ES-I3 (cell line): ENCODE measurements at regions not wholly inside any gene's neighbourhood (a gene's known extent, or its start where the extent isn't known, plus 50 kb on each side); places are given as distances from the start of the nearest gene placed in this dataset.

Experiments used
- H3K36me3 ChIP-seq: 2 replicates; pipeline ENCODE4 v1.6.1; 2013; ENCODE audit warnings: mild to moderate bottlenecking, low read length, control low read depth, moderate library complexity; ENCODE audit not compliant: insufficient read depth
- H3K4me1 ChIP-seq: 2 replicates; pipeline ENCODE4 v1.6.1; 2013; ENCODE audit warnings: mild to moderate bottlenecking, control low read depth, low read length; ENCODE audit not compliant: insufficient read depth
- H3K9ac ChIP-seq: 2 replicates; pipeline ENCODE4 v1.6.1; 2013; ENCODE audit warnings: low read depth, mild to moderate bottlenecking, low read length, moderate library complexity
- H3K9me3 ChIP-seq: 2 replicates; pipeline ENCODE4 v1.6.1; 2013; ENCODE audit warnings: mild to moderate bottlenecking, low read length, moderate library complexity; ENCODE audit not compliant: control insufficient read depth, insufficient read depth

DNA sequence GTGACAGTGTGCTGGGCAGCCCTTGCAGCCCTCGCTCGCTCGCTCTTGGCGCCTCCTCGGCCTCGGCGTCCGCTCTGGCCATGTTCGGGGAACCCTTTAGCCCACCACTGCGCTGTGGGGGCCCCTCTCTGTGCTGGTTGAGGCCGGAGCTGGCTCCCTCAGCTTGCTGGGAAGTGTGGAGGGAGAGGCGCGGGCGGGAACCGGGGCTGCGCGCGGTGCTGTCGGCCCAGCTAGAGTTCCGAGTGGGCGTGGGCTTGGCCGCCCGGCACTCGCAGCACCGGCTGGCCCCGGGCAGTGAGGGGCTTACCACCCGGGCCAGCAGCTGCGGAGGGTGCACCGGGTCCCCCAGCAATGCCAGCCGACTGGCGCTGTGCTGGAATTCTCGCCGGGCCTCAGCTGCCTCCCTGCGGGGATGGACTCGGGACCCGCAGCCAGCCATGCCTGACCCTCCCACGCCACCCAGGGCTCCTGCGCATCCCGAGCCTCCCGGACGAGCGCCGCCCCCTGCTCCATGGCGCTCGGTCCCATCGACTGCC, 770.1 kb upstream of the GALNTL6 start:
- H3K4me1 ChIP-seq: no peaks in the 10 kb centered on the region
- H3K9me3 ChIP-seq: peaks cover 4% of the 10 kb centered on the region; the same call in 1 of the 2 replicates
- no peaks in the 10 kb centered on the region for H3K36me3 ChIP-seq
- H3K9ac ChIP-seq: no peak overlapping the region

DNA sequence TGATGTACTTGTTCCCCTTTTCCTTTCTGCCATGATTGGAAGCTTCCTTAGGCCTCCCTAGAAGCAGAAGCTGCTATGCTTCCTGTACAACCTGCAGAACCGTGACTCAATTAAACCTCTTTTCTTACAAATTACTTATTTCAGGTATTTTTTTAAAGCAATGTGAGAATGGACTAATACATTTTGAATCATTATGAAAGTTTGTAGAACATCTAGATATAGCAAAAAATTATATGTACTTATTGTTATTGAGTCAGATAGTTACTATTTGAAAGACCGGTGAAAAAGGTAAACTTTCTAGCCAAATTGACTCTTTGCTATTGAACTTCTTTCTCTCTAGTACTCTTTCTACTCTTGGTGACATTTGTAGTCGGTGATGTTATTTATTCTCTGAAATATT, 777.3 kb upstream of the GALNTL6 start:
- H3K36me3 ChIP-seq: no peaks in the 10 kb centered on the region
- H3K9ac ChIP-seq: no peak overlapping the region
- no peaks in the 10 kb centered on the region for H3K4me1 ChIP-seq
- H3K9me3 ChIP-seq: no peaks in the 10 kb centered on the region

DNA sequence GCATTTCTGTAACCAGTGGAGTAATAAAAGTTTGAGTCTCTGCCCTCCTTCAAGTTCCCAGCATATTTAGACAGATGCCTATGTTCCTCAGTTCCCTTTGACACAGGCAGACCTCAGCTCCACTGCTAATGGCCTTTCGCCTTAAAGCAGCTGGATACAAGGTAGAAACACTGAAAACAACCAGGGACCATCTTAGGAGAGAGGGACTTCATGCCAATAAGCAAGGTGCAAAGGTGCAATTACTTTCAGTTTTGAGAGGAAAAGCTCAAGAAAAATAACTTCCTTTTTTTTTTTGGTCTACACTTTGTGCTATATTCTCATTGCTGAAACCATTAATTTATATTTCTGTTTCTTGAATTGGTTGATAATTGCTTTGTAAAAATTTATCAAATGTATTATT, 781.9 kb upstream of the GALNTL6 start:
- Histone ChIP-seq H3K9me3 (no peaks in the 10 kb centered on the region), H3K4me1 (no peaks in the 10 kb centered on the region; the same call in 1 of the 2 replicates), H3K36me3 (no peaks in the 10 kb centered on the region), H3K9ac (no peak overlapping the region)

DNA sequence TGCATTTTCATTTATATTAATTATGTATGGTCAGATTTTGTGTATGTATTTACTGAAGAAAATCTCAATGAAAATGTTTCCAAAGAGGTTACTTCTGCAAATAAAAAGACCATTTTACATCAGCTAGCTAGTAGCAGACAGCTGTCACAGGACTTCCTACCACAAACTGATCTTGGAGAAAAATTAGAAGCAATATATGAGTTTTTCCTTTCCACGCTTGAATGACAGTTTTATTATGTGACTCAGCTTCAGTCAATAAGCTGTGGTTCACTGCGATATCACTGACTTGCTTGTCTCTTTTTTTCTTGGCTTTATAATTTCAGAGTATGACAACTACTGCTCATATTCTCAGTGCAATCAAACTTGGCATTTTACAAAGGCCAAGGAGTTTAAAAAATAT, 787.4 kb upstream of the GALNTL6 start:
- no peaks in the 10 kb centered on the region for H3K9me3 ChIP-seq
- H3K4me1 ChIP-seq: peaks cover 16% of the 10 kb centered on the region; the same call in 1 of the 2 replicates
- no peaks in the 10 kb centered on the region for H3K36me3 ChIP-seq
- H3K9ac ChIP-seq: no peak overlapping the region

DNA sequence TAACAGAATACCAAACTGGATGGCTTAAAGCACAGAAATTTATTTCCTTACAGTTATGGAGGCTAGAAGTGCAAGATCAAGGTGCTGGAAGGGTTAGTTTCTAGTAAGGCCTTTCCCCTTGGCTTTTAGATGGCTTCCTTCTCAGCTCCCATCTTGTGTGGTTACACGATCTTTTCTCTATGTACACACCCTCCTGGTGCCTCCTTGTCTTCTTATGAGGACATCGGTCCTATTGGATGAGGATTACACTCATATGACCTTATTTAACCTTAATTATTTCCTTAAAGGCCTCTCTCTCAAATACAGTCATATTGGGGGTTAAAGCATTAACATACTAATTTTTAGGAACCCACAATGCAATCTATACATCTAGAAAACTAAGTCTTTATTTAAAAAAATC, 787.9 kb upstream of the GALNTL6 start:
- H3K4me1 ChIP-seq: peaks cover 16% of the 10 kb centered on the region; the same call in 1 of the 2 replicates
- H3K36me3 ChIP-seq: no peaks in the 10 kb centered on the region
- H3K9me3 ChIP-seq: no peaks in the 10 kb centered on the region
- H3K9ac ChIP-seq: no peak overlapping the region

DNA sequence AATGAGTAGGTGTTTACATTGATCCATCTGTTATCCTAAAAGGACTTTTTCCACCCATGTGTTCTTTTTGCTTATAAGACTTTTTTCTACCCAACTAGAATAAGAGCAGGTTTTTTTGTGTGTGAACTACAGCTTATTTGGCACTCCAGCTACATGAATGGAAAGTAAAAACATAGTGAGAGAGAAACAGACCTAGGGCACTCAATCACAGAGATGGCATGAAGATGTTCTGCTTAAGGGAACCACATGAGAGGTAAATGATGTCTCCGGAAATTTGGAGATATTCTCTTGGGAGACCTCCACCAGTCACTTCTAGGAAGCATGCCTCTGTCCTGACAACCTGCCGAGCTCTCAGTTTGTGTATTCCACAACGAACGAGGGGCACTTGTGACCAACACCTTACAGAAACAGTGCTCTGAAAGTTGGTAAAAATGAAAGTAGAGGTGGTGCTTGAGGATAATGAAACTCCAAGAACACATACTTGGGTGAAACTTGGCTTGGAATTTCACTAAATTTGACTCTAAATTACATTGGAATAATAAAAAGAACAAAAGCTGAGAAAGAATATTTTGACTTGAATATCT, 788.4 kb upstream of the GALNTL6 start:
- H3K36me3 ChIP-seq: no peaks in the 10 kb centered on the region
- H3K4me1 ChIP-seq: peaks cover 16% of the 10 kb centered on the region; the same call in 1 of the 2 replicates
- H3K9me3 ChIP-seq: no peaks in the 10 kb centered on the region
- no peak overlapping the region for H3K9ac ChIP-seq

DNA sequence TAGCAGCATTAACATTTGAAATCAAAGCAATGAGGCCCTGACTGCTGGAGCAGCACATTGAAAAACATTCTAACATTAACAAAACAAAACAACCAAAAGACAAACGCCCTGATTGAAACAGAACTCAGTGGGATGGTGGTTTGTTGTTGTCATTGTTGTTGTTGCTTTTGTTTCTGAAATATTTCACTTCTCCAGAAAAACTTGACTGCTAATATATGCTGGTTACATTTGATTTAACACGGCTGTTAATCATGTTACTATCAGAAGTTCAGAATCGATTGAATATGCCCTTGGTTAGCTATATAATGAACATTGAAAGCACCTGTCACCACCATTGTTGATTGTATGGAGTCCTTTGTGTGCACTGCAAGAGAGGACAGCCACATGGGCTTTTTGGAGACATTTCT, 790.4 kb upstream of the GALNTL6 start:
- H3K9me3 ChIP-seq: 0 out of 2 replicates have a peak, but pooled peaks cover 2% of the 10 kb centered on the region
- H3K36me3 ChIP-seq: no peaks in the 10 kb centered on the region
- H3K9ac ChIP-seq: no peak overlapping the region
- peaks cover 16% of the 10 kb centered on the region; the same call in 1 of the 2 replicates for H3K4me1 ChIP-seq

DNA sequence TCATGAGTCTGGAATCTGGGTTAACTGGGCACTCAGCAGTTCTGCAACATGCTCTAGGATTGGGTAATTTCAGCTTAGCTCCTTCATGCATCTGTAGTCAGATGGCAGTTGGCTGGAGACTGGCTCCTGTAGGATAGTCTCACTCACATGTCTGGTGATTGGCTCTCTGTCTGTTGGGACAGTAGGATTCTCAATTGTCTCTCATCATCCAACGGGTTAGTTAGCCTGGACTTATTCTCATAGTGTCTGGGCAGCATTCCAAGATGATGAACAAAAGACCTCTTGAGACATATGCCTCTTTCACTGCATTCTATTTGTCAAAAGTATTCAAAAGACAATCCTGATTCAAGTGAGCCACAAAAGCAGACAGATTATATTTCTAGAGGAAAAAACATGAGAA, 795.6 kb upstream of the GALNTL6 start:
- no peaks in the 10 kb centered on the region for H3K36me3 ChIP-seq
- 0 out of 2 replicates have a peak, but pooled peaks cover 2% of the 10 kb centered on the region for H3K9me3 ChIP-seq
- H3K9ac ChIP-seq: no peak overlapping the region
- H3K4me1 ChIP-seq: peaks cover 8% of the 10 kb centered on the region; the same call in 1 of the 2 replicates

DNA sequence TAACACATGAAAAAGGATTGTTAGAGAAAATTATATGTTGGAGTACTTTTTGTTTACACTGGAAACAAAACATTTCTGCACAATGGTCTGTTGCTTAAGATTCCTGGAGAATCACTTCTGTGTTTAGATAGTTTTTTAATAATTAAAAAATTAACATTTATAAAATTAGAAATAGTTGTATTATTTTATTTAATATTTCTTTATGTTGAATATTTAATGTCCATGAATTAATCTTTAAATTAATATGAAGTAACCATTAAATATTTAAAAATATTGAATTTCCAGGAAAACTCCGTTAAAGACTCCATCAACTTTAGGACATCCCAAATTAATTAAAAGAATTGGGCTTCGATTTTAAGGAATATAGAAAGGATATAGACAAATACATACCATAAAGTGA, 797.1 kb upstream of the GALNTL6 start:
- no peak overlapping the region for H3K9ac ChIP-seq
- H3K36me3 ChIP-seq: no peaks in the 10 kb centered on the region
- 0 out of 2 replicates have a peak, but pooled peaks cover 3% of the 10 kb centered on the region for H3K4me1 ChIP-seq
- H3K9me3 ChIP-seq: peaks cover 6% of the 10 kb centered on the region; the same call in 1 of the 2 replicates

DNA sequence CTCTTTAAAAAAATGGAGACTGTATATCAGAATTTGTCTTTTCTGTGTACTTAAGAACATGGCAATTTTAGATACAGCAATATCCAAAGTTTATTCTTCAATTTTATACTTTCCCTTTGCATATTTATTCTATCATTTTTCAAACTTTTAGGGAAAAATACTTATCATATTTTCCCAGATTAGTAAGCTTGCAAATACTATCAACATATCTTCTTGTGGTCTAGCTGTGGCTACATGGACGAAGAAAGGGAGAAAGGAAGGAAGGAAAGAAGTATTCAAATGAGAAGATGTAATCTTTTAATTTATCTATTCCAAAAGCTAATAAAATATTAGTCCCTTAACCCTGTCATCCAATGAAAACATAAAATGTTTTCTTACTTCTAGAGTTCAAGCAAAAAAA, 797.8 kb upstream of the GALNTL6 start:
- H3K9ac ChIP-seq: no peak overlapping the region
- H3K4me1 ChIP-seq: no peaks in the 10 kb centered on the region
- H3K36me3 ChIP-seq: no peaks in the 10 kb centered on the region
- peaks cover 11% of the 10 kb centered on the region; the same call in 1 of the 2 replicates for H3K9me3 ChIP-seq

DNA sequence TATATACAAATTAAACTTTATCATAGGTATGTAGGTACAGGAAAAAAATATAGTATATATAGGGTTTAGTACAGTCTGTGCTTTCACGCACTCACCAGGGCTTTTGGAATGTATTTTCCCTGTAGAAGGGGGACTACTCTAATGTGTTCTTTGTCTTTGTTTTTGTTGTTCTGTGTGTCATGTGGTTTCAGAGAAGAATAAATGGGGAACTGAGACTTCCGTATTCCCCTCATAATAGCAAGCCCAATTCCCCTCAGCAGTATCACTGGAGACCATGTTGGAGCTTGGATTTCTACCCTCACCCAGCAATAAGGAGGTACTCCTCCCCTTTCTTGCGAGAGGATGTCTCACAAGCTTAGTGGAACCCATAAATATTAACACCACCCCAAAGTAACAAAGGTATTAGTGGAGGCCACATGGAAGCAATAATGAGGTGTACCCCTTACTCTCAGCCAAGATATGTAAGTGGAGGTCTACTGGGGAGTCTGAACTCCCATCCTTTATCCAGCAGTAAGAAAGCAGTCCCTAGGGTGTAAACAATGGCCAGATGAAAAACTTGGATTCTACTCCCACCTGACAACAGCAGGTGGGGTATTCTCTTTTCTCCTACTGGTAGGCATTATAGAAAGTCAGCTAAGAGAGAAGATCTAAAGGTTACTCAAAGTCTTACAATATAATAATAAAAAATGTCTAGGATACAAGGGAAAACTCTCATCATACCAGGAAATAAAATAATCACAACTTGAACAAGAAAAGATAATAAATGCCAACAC, 805.4 kb upstream of the GALNTL6 start:
- Histone ChIP-seq H3K9me3 (peaks cover 9% of the 10 kb centered on the region; the same call in 1 of the 2 replicates), H3K36me3 (no peaks in the 10 kb centered on the region; the same call in 1 of the 2 replicates), H3K4me1 (no peaks in the 10 kb centered on the region; the same call in 1 of the 2 replicates), H3K9ac (no peak overlapping the region)

DNA sequence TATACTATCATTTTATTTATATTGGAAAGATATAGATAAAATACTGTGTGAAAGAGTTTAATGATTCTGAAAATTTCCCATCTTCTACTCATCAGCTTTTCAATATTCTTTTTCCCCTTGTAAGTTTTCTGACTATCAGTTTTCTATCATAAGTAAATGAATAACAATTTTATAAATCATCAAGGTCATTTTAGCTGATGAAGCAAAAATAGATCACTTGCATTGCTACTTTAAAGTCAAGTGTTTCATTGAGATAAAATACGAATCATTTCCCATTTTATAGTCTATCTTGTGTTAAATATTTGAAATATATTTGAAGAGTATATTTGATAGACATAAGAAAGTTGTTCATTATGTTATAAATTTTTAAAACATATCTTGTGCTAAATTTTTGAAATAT, 811.0 kb upstream of the GALNTL6 start:
- Histone ChIP-seq H3K9ac (no peak overlapping the region), H3K4me1 (no peaks in the 10 kb centered on the region), H3K36me3 (no peaks in the 10 kb centered on the region), H3K9me3 (no peaks in the 10 kb centered on the region)

DNA sequence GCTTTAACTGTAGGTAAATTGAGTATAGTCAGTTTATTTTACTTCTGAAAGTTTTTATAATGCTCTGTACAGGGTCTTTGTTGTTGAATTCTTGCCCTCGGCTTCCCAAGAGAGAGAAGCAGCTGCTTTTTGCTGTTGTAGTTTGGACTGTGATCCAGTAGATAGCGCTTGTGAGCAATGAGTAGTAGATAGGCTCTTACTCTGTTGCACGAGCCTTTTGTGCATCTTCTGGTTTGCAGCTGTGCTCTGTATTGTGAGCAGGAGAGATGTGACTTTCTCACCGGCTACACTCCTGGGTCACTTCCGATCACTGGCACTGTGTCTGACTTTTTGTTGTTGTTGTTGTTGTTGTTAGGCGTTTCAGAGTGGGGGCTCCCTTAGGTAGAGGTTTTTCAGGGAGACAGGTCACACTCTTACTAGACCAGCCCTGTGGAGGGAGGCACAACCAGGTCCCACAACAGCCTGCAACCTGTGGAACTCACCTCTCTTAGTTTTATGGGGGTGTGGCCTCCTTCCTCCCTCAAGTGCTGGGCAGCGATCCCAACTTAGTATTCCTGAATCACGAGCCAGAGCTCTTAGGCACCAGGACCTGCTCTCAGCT, 822.1 kb upstream of the GALNTL6 start:
- Histone ChIP-seq H3K4me1 (no peaks in the 10 kb centered on the region), H3K9me3 (no peaks in the 10 kb centered on the region), H3K9ac (no peak overlapping the region), H3K36me3 (no peaks in the 10 kb centered on the region)

DNA sequence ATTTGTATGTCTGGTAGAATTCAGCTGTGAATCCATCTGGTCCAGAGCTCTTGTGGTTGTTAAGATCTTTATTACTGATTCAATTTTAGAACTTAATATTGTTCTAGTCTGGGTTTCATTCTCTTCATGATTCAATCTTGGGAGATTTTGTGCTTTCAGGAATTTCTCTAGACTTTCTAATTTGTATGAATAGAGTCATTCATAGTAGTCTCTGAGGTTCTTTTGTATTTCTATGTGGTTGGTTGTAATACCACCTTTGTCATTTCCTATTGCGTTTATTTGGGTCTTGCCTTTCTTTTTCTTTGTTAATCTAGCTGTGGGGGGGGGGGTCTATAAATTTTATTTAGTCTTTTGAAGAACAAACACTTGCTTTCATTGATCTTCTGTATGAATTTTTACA, 824.8 kb upstream of the GALNTL6 start:
- Histone ChIP-seq H3K4me1 (no peaks in the 10 kb centered on the region), H3K36me3 (no peaks in the 10 kb centered on the region), H3K9me3 (no peaks in the 10 kb centered on the region), H3K9ac (no peak overlapping the region)
